ENCODE measurements at regions not wholly inside any gene's neighbourhood (a gene's known extent, or its start where the extent isn't known, plus 50 kb on each side); places are given as distances from the start of the nearest gene placed in this dataset.
"Not testable (repeated sequence)": the region's sequence is repeated elsewhere in the genome, so short reads cannot be mapped to it uniquely, and the experiment has no call there.

GRCh38 chr9:42656789-42657188, 473.3 kb downstream of the SPATA31A6 start:
- H3K27ac Mint-ChIP-seq, H3K4me3 Mint-ChIP-seq, H3K4me1 Mint-ChIP-seq, H3K36me3 Mint-ChIP-seq, H3K27me3 Mint-ChIP-seq, H3K9me3 Mint-ChIP-seq: not testable (repeated sequence)

- H3K36me3 Mint-ChIP-seq, H3K27me3 Mint-ChIP-seq, H3K27ac Mint-ChIP-seq, H3K9me3 Mint-ChIP-seq, H3K4me1 Mint-ChIP-seq, H3K4me3 Mint-ChIP-seq: not testable (repeated sequence)
Observed at GRCh38 chr9:42657496-42657895, 474.0 kb downstream of the SPATA31A6 start.

GRCh38 chr9:42697146-42697545, 513.7 kb downstream of the SPATA31A6 start:
- H3K27ac Mint-ChIP-seq, H3K4me3 Mint-ChIP-seq, H3K9me3 Mint-ChIP-seq, H3K36me3 Mint-ChIP-seq, H3K4me1 Mint-ChIP-seq, H3K27me3 Mint-ChIP-seq: not testable (repeated sequence)

GRCh38 chr9:42702890-42703289, 519.4 kb downstream of the SPATA31A6 start:
- not testable (repeated sequence) for H3K9me3 Mint-ChIP-seq, H3K36me3 Mint-ChIP-seq, H3K27me3 Mint-ChIP-seq, H3K27ac Mint-ChIP-seq, H3K4me1 Mint-ChIP-seq, H3K4me3 Mint-ChIP-seq

GRCh38 chr9:42724841-42725835, 541.7 kb downstream of the SPATA31A6 start:
- not testable (repeated sequence) for H3K36me3 Mint-ChIP-seq, H3K27ac Mint-ChIP-seq, H3K27me3 Mint-ChIP-seq, H3K4me1 Mint-ChIP-seq, H3K9me3 Mint-ChIP-seq
- peak overlapping the region in 1 of 4 donors; percentile 76 for H3K4me3 Mint-ChIP-seq

- not testable (repeated sequence) for H3K27ac Mint-ChIP-seq
Observed at GRCh38 chr9:42743030-42743814, 559.8 kb downstream of the SPATA31A6 start.

GRCh38 chr9:42757251-42757650, 573.8 kb downstream of the SPATA31A6 start:
- H3K9me3 Mint-ChIP-seq, H3K36me3 Mint-ChIP-seq, H3K4me3 Mint-ChIP-seq, H3K27ac Mint-ChIP-seq, H3K4me1 Mint-ChIP-seq, H3K27me3 Mint-ChIP-seq: not testable (repeated sequence)

More at GRCh38 chr9:42743030-42743814, 559.8 kb downstream of the SPATA31A6 start:
- H3K4me1 Mint-ChIP-seq, H3K36me3 Mint-ChIP-seq, H3K4me3 Mint-ChIP-seq, H3K27me3 Mint-ChIP-seq, H3K9me3 Mint-ChIP-seq: not testable (repeated sequence)

- not testable (repeated sequence) for H3K9me3 Mint-ChIP-seq
Observed at GRCh38 chr9:42759320-42759719, 575.9 kb downstream of the SPATA31A6 start.

GRCh38 chr9:42782201-42782600, 598.7 kb downstream of the SPATA31A6 start:
- not testable (repeated sequence) for H3K27ac Mint-ChIP-seq, H3K4me1 Mint-ChIP-seq, H3K27me3 Mint-ChIP-seq, H3K36me3 Mint-ChIP-seq, H3K9me3 Mint-ChIP-seq, H3K4me3 Mint-ChIP-seq

More at GRCh38 chr9:42759320-42759719, 575.9 kb downstream of the SPATA31A6 start:
- H3K4me1 Mint-ChIP-seq, H3K27ac Mint-ChIP-seq, H3K4me3 Mint-ChIP-seq, H3K27me3 Mint-ChIP-seq, H3K36me3 Mint-ChIP-seq: not testable (repeated sequence)

GRCh38 chr9:42792725-42793124, 609.3 kb downstream of the SPATA31A6 start:
- not testable (repeated sequence) for H3K27me3 Mint-ChIP-seq, H3K9me3 Mint-ChIP-seq, H3K4me3 Mint-ChIP-seq, H3K36me3 Mint-ChIP-seq, H3K4me1 Mint-ChIP-seq
- peak overlapping the region in 1 of 3 donors; percentile 58 for H3K27ac Mint-ChIP-seq

GRCh38 chr9:42798571-42798970, 615.1 kb downstream of the SPATA31A6 start:
- H3K27me3 Mint-ChIP-seq, H3K27ac Mint-ChIP-seq, H3K36me3 Mint-ChIP-seq, H3K4me3 Mint-ChIP-seq, H3K4me1 Mint-ChIP-seq, H3K9me3 Mint-ChIP-seq: not testable (repeated sequence)

GRCh38 chr9:42802716-42803115, 619.3 kb downstream of the SPATA31A6 start:
- not testable (repeated sequence) for H3K36me3 Mint-ChIP-seq, H3K9me3 Mint-ChIP-seq, H3K4me3 Mint-ChIP-seq, H3K27me3 Mint-ChIP-seq, H3K27ac Mint-ChIP-seq, H3K4me1 Mint-ChIP-seq

- H3K4me3 Mint-ChIP-seq, H3K4me1 Mint-ChIP-seq, H3K27ac Mint-ChIP-seq, H3K36me3 Mint-ChIP-seq, H3K27me3 Mint-ChIP-seq, H3K9me3 Mint-ChIP-seq: not testable (repeated sequence)
Observed at GRCh38 chr9:42806674-42807073, 623.2 kb downstream of the SPATA31A6 start.

GRCh38 chr9:42821468-42821867, 638.0 kb downstream of the SPATA31A6 start:
- H3K36me3 Mint-ChIP-seq, H3K9me3 Mint-ChIP-seq, H3K27ac Mint-ChIP-seq, H3K4me3 Mint-ChIP-seq, H3K4me1 Mint-ChIP-seq, H3K27me3 Mint-ChIP-seq: not testable (repeated sequence)

- H3K4me3 Mint-ChIP-seq, H3K27me3 Mint-ChIP-seq, H3K9me3 Mint-ChIP-seq, H3K27ac Mint-ChIP-seq, H3K36me3 Mint-ChIP-seq, H3K4me1 Mint-ChIP-seq: not testable (repeated sequence)
Observed at GRCh38 chr9:42848156-42848555, 664.7 kb downstream of the SPATA31A6 start.

Measured in IgD-negative memory B cell (primary cell).